ENCODE measurements at regions not wholly inside any gene's neighbourhood (a gene's known extent, or its start where the extent isn't known, plus 50 kb on each side); places are given as distances from the start of the nearest gene placed in this dataset.

DNA sequence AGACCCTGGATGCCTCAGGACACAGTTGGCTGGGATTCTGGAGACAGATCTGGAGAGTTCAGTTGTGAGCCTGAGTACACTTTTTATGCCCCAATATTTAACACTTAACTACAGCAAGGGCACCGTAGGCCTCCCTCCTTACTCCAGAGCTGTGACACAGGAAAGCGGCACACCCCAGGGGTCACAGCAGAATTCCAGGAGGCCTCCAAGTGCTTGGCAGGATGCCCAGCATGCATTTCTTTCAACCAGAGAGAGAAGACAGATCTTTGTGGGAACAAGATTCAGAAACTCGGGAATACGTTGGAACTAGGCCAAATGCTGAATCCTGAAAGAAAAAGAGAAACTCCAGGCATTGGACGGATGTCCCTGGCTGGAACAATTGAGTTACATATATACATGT lies 199.2 kb upstream of the NT5C1B start:
- H3K4me3 ChIP-seq (ENCODE audit: low read depth, low read length): no peak overlapping the region
- no peak for DNase-seq (ENCODE audit: low read depth, low spot score)
- ChIA-PET CTCF (no interaction called here), POLR2A (no interaction called here)
- no peak for TF ChIP-seq CTCF (IDR thresholded peaks at IDR 0.05; ENCODE audit: insufficient read depth, low read length, missing control alignments)

DNA sequence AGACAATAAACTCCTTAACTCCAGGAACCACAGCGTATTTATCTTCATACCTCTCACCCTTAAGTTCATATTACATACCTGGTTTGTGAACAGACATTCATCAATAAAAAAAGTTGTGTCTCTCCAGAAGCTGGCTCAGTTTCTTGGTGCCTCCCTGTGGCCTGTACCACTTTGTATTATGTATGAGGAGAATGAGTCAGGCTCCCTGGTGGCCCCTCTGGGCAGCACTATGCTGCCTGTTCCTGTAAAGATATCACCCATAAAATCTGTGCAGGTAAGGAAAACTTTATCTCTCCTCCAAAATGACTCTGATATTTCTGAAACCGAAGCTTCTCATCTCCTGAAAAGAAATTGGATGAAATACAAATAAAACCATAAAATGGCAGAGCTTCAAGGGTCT lies 198.4 kb upstream of the NT5C1B start:
- H3K4me3 ChIP-seq (ENCODE audit: low read depth, low read length): no peak overlapping the region
- CTCF ChIA-PET: no interaction called here
- POLR2A ChIA-PET: no interaction called here
- TF ChIP-seq CTCF (IDR thresholded peaks at IDR 0.05; ENCODE audit: insufficient read depth, low read length, missing control alignments): no peak
- DNase-seq (ENCODE audit: low read depth, low spot score): no peak

GRCh38 chr2:18784245-18784644 lies 194.9 kb upstream of the NT5C1B start:
- ChIA-PET POLR2A (no interaction called here), CTCF (no interaction called here)
- H3K4me3 ChIP-seq (ENCODE audit: low read depth, low read length): no peak overlapping the region
- TF ChIP-seq CTCF (IDR thresholded peaks at IDR 0.05; ENCODE audit: insufficient read depth, low read length, missing control alignments): no peak
- DNase-seq (ENCODE audit: low read depth, low spot score): no peak

- ChIA-PET CTCF (interaction anchor here (1.2 to 1.3 kb wide), 2 partner anchors 31 to 261 kb away, joined by 3 to 5 read pairs; no protein-coding TSS in a partner anchor), POLR2A (interaction anchor here (0.6 kb wide), 2 partner anchors 108 to 582 kb away, joined by 4 read pairs; no protein-coding TSS in a partner anchor)
- no peak overlapping the region for H3K4me3 ChIP-seq (ENCODE audit: low read depth, low read length)
- DNase-seq (ENCODE audit: low read depth, low spot score): no peak
- TF ChIP-seq CTCF (IDR thresholded peaks at IDR 0.05; ENCODE audit: insufficient read depth, low read length, missing control alignments): no peak
These were observed 192.3 kb upstream of the NT5C1B start for GRCh38 chr2:18781541-18782280.

DNA sequence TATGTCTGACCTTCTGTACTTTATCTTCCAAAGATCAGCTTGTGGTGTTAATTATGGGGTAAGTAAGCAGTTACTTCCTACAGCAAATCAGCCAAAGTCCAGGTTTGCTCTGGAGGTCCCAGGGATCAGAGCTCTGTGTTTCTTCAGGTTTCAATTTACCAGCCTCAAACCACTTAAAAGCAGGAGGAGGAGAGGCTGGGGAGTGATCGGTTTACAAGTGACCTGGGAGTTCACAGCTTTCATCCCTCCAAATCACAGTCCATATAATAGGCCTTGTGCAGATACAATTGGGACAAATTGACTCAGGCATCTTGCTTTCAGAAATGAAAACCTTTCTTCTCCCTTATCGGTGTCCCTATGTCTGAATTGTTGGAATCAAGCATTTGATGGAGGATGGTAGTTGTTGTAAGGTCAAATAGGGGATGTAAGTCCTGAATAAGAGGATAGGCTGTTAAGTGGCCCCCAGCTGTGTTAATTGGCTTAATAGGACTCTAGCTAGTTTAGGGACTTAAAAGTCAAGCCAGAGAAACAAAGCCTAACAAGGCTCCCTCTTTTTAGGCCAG lies 188.0 kb upstream of the NT5C1B start:
- H3K4me3 ChIP-seq (ENCODE audit: low read depth, low read length): no peak overlapping the region
- TF ChIP-seq CTCF (IDR thresholded peaks at IDR 0.05; ENCODE audit: insufficient read depth, low read length, missing control alignments): no peak
- no peak for DNase-seq (ENCODE audit: low read depth, low spot score)
- CTCF ChIA-PET: no interaction called here
- POLR2A ChIA-PET: no interaction called here

- TF ChIP-seq CTCF (IDR thresholded peaks at IDR 0.05; ENCODE audit: insufficient read depth, low read length, missing control alignments): no peak
- H3K4me3 ChIP-seq (ENCODE audit: low read depth, low read length): no peak overlapping the region
- ChIA-PET CTCF (no interaction called here), POLR2A (no interaction called here)
- DNase-seq (ENCODE audit: low read depth, low spot score): no peak
These were observed 181.8 kb upstream of the NT5C1B start for GRCh38 chr2:18771212-18771611.
